AG04449 (cell line): ENCODE measurements at regions not wholly inside any gene's neighbourhood (a gene's known extent, or its start where the extent isn't known, plus 50 kb on each side); places are given as distances from the start of the nearest gene placed in this dataset.

Source experiments
- CTCF ChIA-PET: fragments of 350-600 bp; formaldehyde crosslinking; extraction: SDS; loops from one replicate; lab custom pipeline; 2021; ENCODE audit warnings: antibody characterized with exemption; lab: Yijun Ruan, JAX
- POLR2A ChIA-PET: fragments of 400-600, 350-600 bp; formaldehyde crosslinking; extraction: SDS; loops from one replicate; lab custom pipeline; 2020; ENCODE audit warnings: antibody characterized with exemption, inconsistent platforms; lab: Yijun Ruan, JAX
- DNase-seq: peaks from one replicate; pipeline ENCODE4 v3.0.0-alpha.2; 2010; ENCODE audit warnings: low read depth, low spot score
- H3K4me3 ChIP-seq: 2 replicates; pipeline ENCODE4 v1.5.1; 2011; ENCODE audit warnings: low read depth, mild to moderate bottlenecking, control low read depth, low read length
- TF ChIP-seq, protein P1 (sequence below): IDR thresholded peaks from one replicate; pipeline ENCODE4 v1.5.1; 2011; ENCODE audit warnings: mild to moderate bottlenecking, moderate library complexity, low read length, control low read depth, inconsistent platforms; ENCODE audit not compliant: insufficient read depth; ENCODE audit errors: missing control alignments

- no peak for DNase-seq
- no peak overlapping the region for H3K4me3 ChIP-seq
- TF ChIP-seq, protein P1, sequence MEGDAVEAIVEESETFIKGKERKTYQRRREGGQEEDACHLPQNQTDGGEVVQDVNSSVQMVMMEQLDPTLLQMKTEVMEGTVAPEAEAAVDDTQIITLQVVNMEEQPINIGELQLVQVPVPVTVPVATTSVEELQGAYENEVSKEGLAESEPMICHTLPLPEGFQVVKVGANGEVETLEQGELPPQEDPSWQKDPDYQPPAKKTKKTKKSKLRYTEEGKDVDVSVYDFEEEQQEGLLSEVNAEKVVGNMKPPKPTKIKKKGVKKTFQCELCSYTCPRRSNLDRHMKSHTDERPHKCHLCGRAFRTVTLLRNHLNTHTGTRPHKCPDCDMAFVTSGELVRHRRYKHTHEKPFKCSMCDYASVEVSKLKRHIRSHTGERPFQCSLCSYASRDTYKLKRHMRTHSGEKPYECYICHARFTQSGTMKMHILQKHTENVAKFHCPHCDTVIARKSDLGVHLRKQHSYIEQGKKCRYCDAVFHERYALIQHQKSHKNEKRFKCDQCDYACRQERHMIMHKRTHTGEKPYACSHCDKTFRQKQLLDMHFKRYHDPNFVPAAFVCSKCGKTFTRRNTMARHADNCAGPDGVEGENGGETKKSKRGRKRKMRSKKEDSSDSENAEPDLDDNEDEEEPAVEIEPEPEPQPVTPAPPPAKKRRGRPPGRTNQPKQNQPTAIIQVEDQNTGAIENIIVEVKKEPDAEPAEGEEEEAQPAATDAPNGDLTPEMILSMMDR = no peak
- ChIA-PET CTCF (no interaction called here), POLR2A (no interaction called here)
Measured at GRCh38 chr20:57104651-57105204, 161.7 kb downstream of the BMP7 start.

- no peak for DNase-seq
Measured at GRCh38 chr20:57106030-57106682, 160.3 kb downstream of the BMP7 start.

DNA sequence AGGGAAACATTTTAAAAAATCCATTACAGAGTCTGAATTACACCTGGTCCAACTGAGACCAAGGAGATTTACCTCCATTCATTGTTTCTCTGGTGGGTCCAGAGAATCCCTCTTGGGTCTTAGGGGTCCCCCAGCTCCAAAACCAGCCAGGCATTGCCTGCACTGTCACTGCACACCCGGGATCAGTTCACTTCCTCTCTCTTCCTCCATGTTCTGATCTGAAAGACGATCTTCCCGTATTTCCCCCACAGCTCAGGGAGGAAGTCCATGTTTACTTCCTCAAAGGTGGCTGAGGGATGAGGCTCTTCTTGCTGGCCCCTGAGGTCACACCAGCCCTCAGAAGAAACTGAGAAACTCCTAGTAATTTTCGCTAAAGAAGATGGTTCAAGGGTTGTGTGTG is 159.7 kb downstream of the BMP7 start:
- no peak for DNase-seq
- POLR2A ChIA-PET = no interaction called here

More at GRCh38 chr20:57106030-57106682, 160.3 kb downstream of the BMP7 start:
- TF ChIP-seq, protein P1 = no peak
- no peak overlapping the region for H3K4me3 ChIP-seq
- CTCF ChIA-PET = no interaction called here
- POLR2A ChIA-PET = no interaction called here

DNA sequence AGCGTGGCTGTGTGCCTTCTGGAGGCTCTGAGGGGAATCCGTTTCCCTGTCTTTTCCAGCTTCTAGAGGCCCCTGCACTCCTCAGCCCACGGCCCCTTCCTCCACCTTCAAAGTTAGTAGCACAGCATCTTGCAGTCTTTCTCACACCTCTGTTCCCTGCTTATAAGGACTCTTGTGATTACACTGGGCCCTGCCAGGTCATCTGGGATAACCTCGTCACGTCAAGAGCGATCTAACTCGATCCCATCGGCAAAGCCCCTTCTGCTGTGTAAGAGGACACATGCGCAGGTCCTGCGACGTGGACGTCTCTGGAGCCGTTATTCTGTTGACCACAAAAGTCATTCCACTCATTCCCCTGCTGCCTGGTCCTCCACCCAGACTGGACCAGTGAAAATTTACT is 159.2 kb downstream of the BMP7 start:
- TF ChIP-seq, protein P1 = no peak
- no peak overlapping the region for H3K4me3 ChIP-seq
- POLR2A ChIA-PET = no interaction called here
- CTCF ChIA-PET = no interaction called here
- DNase-seq = no peak

More for the DNA sequence above, 159.7 kb downstream of the BMP7 start:
- TF ChIP-seq, protein P1 = no peak
- CTCF ChIA-PET = no interaction called here
- no peak overlapping the region for H3K4me3 ChIP-seq

DNA sequence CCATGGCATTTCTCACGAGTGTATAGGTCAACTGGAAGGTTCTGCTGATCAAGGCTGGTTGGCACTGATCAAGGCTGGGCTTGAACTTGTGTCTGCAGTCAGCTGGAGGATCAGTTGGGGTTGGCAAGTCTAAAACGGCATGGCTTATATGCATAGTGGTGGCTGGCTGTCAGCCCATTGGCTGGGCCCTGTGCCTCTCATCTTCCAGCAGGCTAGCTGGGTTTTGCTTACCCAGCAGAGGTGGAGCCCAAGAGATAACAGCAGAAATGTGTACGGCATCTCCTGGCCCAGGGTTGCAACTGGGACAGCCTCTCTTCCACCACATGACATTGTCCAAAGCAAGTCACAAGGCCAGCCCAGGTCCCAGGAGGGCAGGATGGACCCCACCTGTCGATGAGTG is 158.2 kb downstream of the BMP7 start:
- TF ChIP-seq, protein P1 = no peak
- CTCF ChIA-PET = no interaction called here
- DNase-seq = no peak
- H3K4me3 ChIP-seq = no peak overlapping the region
- POLR2A ChIA-PET = no interaction called here

DNA sequence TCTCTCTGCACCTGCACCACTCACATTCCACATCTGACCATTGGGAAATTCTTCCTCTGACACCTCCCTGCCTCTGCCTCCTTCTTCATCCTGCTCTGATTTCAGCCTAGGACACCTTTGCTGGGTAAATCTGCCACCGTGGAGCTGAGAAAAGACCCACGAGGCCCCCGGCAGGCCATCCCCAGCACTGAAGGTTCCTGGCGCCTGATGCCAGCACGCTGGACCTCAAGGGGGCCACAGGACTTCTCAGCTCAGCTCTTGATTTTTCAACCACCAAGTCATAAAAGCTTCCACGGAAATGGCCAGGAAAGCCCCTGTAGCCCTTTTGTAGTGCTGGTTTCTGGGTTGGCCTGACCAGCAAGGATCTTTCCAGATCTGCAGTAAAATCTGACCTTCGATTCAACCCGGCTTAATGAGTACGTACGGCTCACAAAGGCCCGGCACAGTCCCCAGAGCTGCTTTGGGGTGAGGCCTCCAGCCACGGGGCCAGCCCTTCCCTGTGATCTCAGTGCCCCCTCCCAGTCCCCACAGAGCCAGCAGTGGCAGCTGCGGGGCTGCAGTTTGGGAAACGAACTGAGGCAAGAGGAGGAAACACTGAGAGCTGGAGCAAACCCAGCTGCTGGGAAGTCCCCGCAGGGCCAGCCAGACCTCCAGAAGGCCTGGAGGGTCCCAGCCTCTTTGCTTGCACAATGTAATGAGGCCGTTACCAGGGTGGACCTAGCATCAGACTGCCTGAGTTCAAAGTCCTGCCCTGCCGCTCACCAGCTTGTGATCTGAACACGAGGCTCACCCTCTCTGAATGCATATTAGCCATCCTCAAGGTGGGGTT is 157.5 kb downstream of the BMP7 start:
- no peak overlapping the region for H3K4me3 ChIP-seq
- ChIA-PET POLR2A (no interaction called here), CTCF (no interaction called here)
- TF ChIP-seq, protein P1 = no peak
- DNase-seq = no peak
